HL-60 (cell line): ENCODE measurements at regions not wholly inside any gene's neighbourhood (a gene's known extent, or its start where the extent isn't known, plus 50 kb on each side); places are given as distances from the start of the nearest gene placed in this dataset.

ENCODE experiments used
- DNase-seq, 2 experiments: peaks; one replicate each; pipeline ENCODE4 v3.0.0-alpha.2; 2010 to 2020; ENCODE audit warnings: low read depth in 1 of 2, low spot score in 1 of 2
- H3K27ac ChIP-seq: fragments of 250-450 bp; sonication (Bioruptor Pico); replicated peaks from 2 replicates; pipeline ENCODE4 v1.5.1; 2020; ENCODE audit warnings: mild to moderate bottlenecking, moderate library complexity
- H3K27me3 ChIP-seq: fragments of 250-450 bp; sonication (Bioruptor Pico); 2 replicates; pipeline ENCODE4 v1.5.1; 2021; ENCODE audit warnings: mild to moderate bottlenecking, moderate library complexity; ENCODE audit not compliant: insufficient read depth, poor library complexity, severe bottlenecking
- H3K4me3 ChIP-seq: replicated peaks from 2 replicates; pipeline ENCODE4 v1.5.1; 2011; ENCODE audit warnings: mild to moderate bottlenecking, control low read depth, low read length; ENCODE audit not compliant: insufficient read depth
- CTCF ChIP-seq: IDR thresholded peaks from one replicate; pipeline ENCODE4 v1.5.1; 2011; ENCODE audit warnings: low read length, control low read depth, inconsistent platforms; ENCODE audit not compliant: insufficient read depth
- GABPA ChIP-seq: IDR thresholded peaks from 2 replicates; pipeline ENCODE4 v1.6.1; 2012; ENCODE audit warnings: low read depth
- POLR2AphosphoS5 ChIP-seq: IDR thresholded peaks from 2 replicates; pipeline ENCODE4 v1.6.1; 2012; ENCODE audit warnings: low read depth
- SPI1 ChIP-seq: IDR thresholded peaks from 2 replicates; pipeline ENCODE4 v1.6.1; 2012; ENCODE audit warnings: low read depth, mild to moderate bottlenecking, borderline replicate concordance
- TF ChIP-seq, protein P1 (sequence below): IDR thresholded peaks from 2 replicates; pipeline ENCODE4 v1.6.1; 2012; ENCODE audit warnings: low read depth; ENCODE audit not compliant: insufficient replicate concordance

- Histone ChIP-seq H3K27ac (no peak overlapping the region), H3K4me3 (no peak overlapping the region), H3K27me3 (no peaks in the 10 kb centered on the region)
- TF ChIP-seq GABPA (no peak), POLR2AphosphoS5 (no peak), SPI1 (no peak), CTCF (no peak)
- TF ChIP-seq, protein P1, sequence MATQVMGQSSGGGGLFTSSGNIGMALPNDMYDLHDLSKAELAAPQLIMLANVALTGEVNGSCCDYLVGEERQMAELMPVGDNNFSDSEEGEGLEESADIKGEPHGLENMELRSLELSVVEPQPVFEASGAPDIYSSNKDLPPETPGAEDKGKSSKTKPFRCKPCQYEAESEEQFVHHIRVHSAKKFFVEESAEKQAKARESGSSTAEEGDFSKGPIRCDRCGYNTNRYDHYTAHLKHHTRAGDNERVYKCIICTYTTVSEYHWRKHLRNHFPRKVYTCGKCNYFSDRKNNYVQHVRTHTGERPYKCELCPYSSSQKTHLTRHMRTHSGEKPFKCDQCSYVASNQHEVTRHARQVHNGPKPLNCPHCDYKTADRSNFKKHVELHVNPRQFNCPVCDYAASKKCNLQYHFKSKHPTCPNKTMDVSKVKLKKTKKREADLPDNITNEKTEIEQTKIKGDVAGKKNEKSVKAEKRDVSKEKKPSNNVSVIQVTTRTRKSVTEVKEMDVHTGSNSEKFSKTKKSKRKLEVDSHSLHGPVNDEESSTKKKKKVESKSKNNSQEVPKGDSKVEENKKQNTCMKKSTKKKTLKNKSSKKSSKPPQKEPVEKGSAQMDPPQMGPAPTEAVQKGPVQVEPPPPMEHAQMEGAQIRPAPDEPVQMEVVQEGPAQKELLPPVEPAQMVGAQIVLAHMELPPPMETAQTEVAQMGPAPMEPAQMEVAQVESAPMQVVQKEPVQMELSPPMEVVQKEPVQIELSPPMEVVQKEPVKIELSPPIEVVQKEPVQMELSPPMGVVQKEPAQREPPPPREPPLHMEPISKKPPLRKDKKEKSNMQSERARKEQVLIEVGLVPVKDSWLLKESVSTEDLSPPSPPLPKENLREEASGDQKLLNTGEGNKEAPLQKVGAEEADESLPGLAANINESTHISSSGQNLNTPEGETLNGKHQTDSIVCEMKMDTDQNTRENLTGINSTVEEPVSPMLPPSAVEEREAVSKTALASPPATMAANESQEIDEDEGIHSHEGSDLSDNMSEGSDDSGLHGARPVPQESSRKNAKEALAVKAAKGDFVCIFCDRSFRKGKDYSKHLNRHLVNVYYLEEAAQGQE = no peak
- DNase-seq = no peak
Measured at GRCh38 chr11:11740073-11740702, 101.6 kb upstream of the USP47 start.

- no peak overlapping the region for H3K4me3 ChIP-seq
- no peak for TF ChIP-seq CTCF
- TF ChIP-seq SPI1 = no peak
- no peak for DNase-seq
- no peak overlapping the region for H3K27ac ChIP-seq
- H3K27me3 ChIP-seq = no peaks in the 10 kb centered on the region
Measured at GRCh38 chr11:11738370-11738769, 103.4 kb upstream of the USP47 start.

GRCh38 chr11:11735586-11735985, 106.2 kb upstream of the USP47 start:
- no peak for DNase-seq
- H3K4me3 ChIP-seq = no peak overlapping the region
- H3K27me3 ChIP-seq = no peaks in the 10 kb centered on the region
- H3K27ac ChIP-seq = no peak overlapping the region
- TF ChIP-seq GABPA (no peak), POLR2AphosphoS5 (no peak), SPI1 (no peak), CTCF (no peak)
- TF ChIP-seq, protein P1 = no peak

GRCh38 chr11:11733246-11733747, 108.5 kb upstream of the USP47 start:
- no peaks in the 10 kb centered on the region for H3K27me3 ChIP-seq
- no peak for DNase-seq
- no peak overlapping the region for H3K4me3 ChIP-seq
- TF ChIP-seq POLR2AphosphoS5 = no peak
- no peak for TF ChIP-seq GABPA
- no peak for TF ChIP-seq SPI1
- no peak for TF ChIP-seq CTCF
- TF ChIP-seq, protein P1 = no peak
- no peak overlapping the region for H3K27ac ChIP-seq
